ENCODE measurements at regions not wholly inside any gene's neighbourhood (a gene's known extent, or its start where the extent isn't known, plus 50 kb on each side); places are given as distances from the start of the nearest gene placed in this dataset.

GRCh38 chr15:31459400-31459748, 132.7 kb downstream of the KLF13 start:
- TF ChIP-seq CTCF (IDR thresholded peaks at IDR 0.05), result no peak
- no peak for TF ChIP-seq POLR2A (IDR thresholded peaks at IDR 0.05)

Data from thyroid gland (tissue), 4 donors.